GM12873 (cell line): ENCODE measurements at regions not wholly inside any gene's neighbourhood (a gene's known extent, or its start where the extent isn't known, plus 50 kb on each side); places are given as distances from the start of the nearest gene placed in this dataset.

Source experiments
- CTCF ChIP-seq: IDR thresholded peaks from 2 replicates; pipeline ENCODE4 v1.5.1; 2012; ENCODE audit warnings: low read depth, mild to moderate bottlenecking, moderate library complexity, low read length, control low read depth; ENCODE audit not compliant: insufficient read depth; ENCODE audit errors: missing control alignments

- no peak for TF ChIP-seq CTCF
Measured at GRCh38 chr18:47458483-47458882, 207.0 kb upstream of the SKOR2 start.

GRCh38 chr18:47457614-47458013 lies 206.2 kb upstream of the SKOR2 start:
- TF ChIP-seq CTCF, result no peak

GRCh38 chr18:47453038-47453437 lies 201.6 kb upstream of the SKOR2 start:
- no peak for TF ChIP-seq CTCF

GRCh38 chr18:47448956-47449355 lies 197.5 kb upstream of the SKOR2 start:
- no peak for TF ChIP-seq CTCF

GRCh38 chr18:47441914-47442313 lies 190.5 kb upstream of the SKOR2 start:
- TF ChIP-seq CTCF, result no peak

- no peak for TF ChIP-seq CTCF
Measured at GRCh38 chr18:47438001-47438400, 186.5 kb upstream of the SKOR2 start.

- no peak for TF ChIP-seq CTCF
Measured at GRCh38 chr18:47436871-47437270, 185.4 kb upstream of the SKOR2 start.
